Activated T-cell treated with anti-CD3 and anti-CD28 coated beads for 48 hours (primary cell): ENCODE measurements at regions not wholly inside any gene's neighbourhood (a gene's known extent, or its start where the extent isn't known, plus 50 kb on each side); places are given as distances from the start of the nearest gene placed in this dataset.

Experiments
- DNase-seq: peaks from one replicate; pipeline ENCODE4 v3.0.0-alpha.2; 2020; ENCODE audit warnings: low read depth

- DNase-seq: no peak
These were observed 115.6 kb downstream of the IRS2 start for GRCh38 chr13:109670776-109671175.

GRCh38 chr13:109669956-109670355 lies 116.4 kb downstream of the IRS2 start:
- no peak for DNase-seq

GRCh38 chr13:109669234-109669612 lies 117.2 kb downstream of the IRS2 start:
- no peak for DNase-seq

GRCh38 chr13:109668433-109669233 lies 117.8 kb downstream of the IRS2 start:
- no peak for DNase-seq

GRCh38 chr13:109667807-109668291 lies 118.5 kb downstream of the IRS2 start:
- no peak for DNase-seq

GRCh38 chr13:109667056-109667455 lies 119.3 kb downstream of the IRS2 start:
- no peak for DNase-seq

GRCh38 chr13:109666656-109667055 lies 119.7 kb downstream of the IRS2 start:
- no peak for DNase-seq

GRCh38 chr13:109665781-109666249 lies 120.6 kb downstream of the IRS2 start:
- no peak for DNase-seq

GRCh38 chr13:109665240-109665639 lies 121.1 kb downstream of the IRS2 start:
- no peak for DNase-seq

GRCh38 chr13:109657395-109657794 lies 129.0 kb downstream of the IRS2 start:
- no peak for DNase-seq

- DNase-seq: no peak
These were observed 130.2 kb downstream of the IRS2 start for GRCh38 chr13:109656206-109656605.

- no peak for DNase-seq
These were observed 130.8 kb downstream of the IRS2 start for GRCh38 chr13:109655611-109656010.

GRCh38 chr13:109655206-109655600 lies 131.2 kb downstream of the IRS2 start:
- no peak for DNase-seq

- DNase-seq: no peak
These were observed 131.8 kb downstream of the IRS2 start for GRCh38 chr13:109654341-109655205.

GRCh38 chr13:109652531-109652930 lies 133.9 kb downstream of the IRS2 start:
- DNase-seq: no peak

GRCh38 chr13:109651854-109652253 lies 134.5 kb downstream of the IRS2 start:
- DNase-seq: no peak

GRCh38 chr13:109651311-109651710 lies 135.1 kb downstream of the IRS2 start:
- DNase-seq: no peak

GRCh38 chr13:109650861-109651260 lies 135.5 kb downstream of the IRS2 start:
- no peak for DNase-seq

- no peak for DNase-seq
These were observed 136.7 kb downstream of the IRS2 start for GRCh38 chr13:109649713-109650112.

- no peak for DNase-seq
These were observed 138.7 kb downstream of the IRS2 start for GRCh38 chr13:109647699-109648098.

GRCh38 chr13:109647053-109647452 lies 139.3 kb downstream of the IRS2 start:
- no peak for DNase-seq

GRCh38 chr13:109646423-109646822 lies 140.0 kb downstream of the IRS2 start:
- no peak for DNase-seq

GRCh38 chr13:109645831-109646230 lies 140.6 kb downstream of the IRS2 start:
- no peak for DNase-seq
